Suprapubic skin (tissue), 3 donors: ENCODE measurements at regions not wholly inside any gene's neighbourhood (a gene's known extent, or its start where the extent isn't known, plus 50 kb on each side); places are given as distances from the start of the nearest gene placed in this dataset.

Source experiments
- CTCF ChIP-seq, 2 donors: fragments of 200-600 bp in 1 of 2; fragments of 450-650 bp in 1 of 2; sonication (generic) in 1 of 2; IDR thresholded peaks; one replicate each; pipeline ENCODE4 v1.5.1; 2016 to 2019; ENCODE audit warnings: antibody characterized with exemption in 2 of 2, mild to moderate bottlenecking in 1 of 2, moderate library complexity in 1 of 2
- EP300 ChIP-seq: sonication (generic); formaldehyde crosslinking; IDR thresholded peaks from one replicate; pipeline ENCODE4 v1.6.1; 2017; ENCODE audit warnings: antibody characterized with exemption
- POLR2A ChIP-seq, 2 donors: fragments of 450-650 bp; IDR thresholded peaks; one replicate each; pipeline ENCODE4 v1.6.1; 2017; ENCODE audit warnings: antibody characterized with exemption in 2 of 2, mild to moderate bottlenecking in 2 of 2, moderate library complexity in 2 of 2

GRCh38 chr5:110053824-110054223 lies 364.1 kb downstream of the MAN2A1 start:
- no peak for TF ChIP-seq CTCF (IDR thresholded peaks at IDR 0.05)
- TF ChIP-seq EP300: no peak
- no peak for TF ChIP-seq POLR2A (IDR thresholded peaks at IDR 0.05)
